Esophagus squamous epithelium (tissue), 5 donors: ENCODE measurements at regions not wholly inside any gene's neighbourhood (a gene's known extent, or its start where the extent isn't known, plus 50 kb on each side); places are given as distances from the start of the nearest gene placed in this dataset.

Experiments
- DNase-seq: peaks from one replicate; lab custom pipeline; 2025; lab: John Stamatoyannopoulos, UW
- H3K27ac ChIP-seq, 4 donors: fragments of 200-600 bp; sonication (generic); one replicate each; pipeline ENCODE4 v1.5.1; 2016 to 2019; ENCODE audit warnings: mild to moderate bottlenecking in 1 of 4
- H3K27me3 ChIP-seq, 4 donors: fragments of 200-600 bp; sonication (generic); 1 replicate in 3 of 4; 2 replicates in 1 of 4; pipeline versions ENCODE4 v1.5.1 to v1.6.0; 2017 to 2021; ENCODE audit warnings: antibody characterized with exemption in 1 of 4
- H3K36me3 ChIP-seq, 3 donors: fragments of 200-600 bp; sonication (generic); one replicate each; pipeline ENCODE4 v1.5.1; 2016 to 2019
- H3K4me1 ChIP-seq, 3 donors: fragments of 200-600 bp; sonication (generic); one replicate each; pipeline ENCODE4 v1.5.1; 2017 to 2019
- H3K4me3 ChIP-seq, 4 donors: fragments of 200-600 bp; sonication (generic); 1 replicate in 3 of 4; 2 replicates in 1 of 4; pipeline ENCODE4 v1.5.1; 2016 to 2019; ENCODE audit warnings: mild to moderate bottlenecking in 2 of 4, moderate library complexity in 1 of 4
- H3K9me3 ChIP-seq, 3 donors: fragments of 200-600 bp; sonication (generic); one replicate each; pipeline ENCODE4 v1.5.1; 2016 to 2019
- CTCF ChIP-seq, 6 experiments: fragments of 450-650 bp in 4 of 6; fragments of 200-600 bp in 2 of 6; sonication (generic) in 2 of 6; IDR thresholded peaks; one replicate each; pipeline ENCODE4 v1.5.1; 2016 to 2019; ENCODE audit warnings: antibody characterized with exemption in 6 of 6, mild to moderate bottlenecking in 4 of 6, moderate library complexity in 4 of 6
- POLR2A ChIP-seq, 4 donors: fragments of 450-650 bp; IDR thresholded peaks; one replicate each; pipeline ENCODE4 v1.6.1; 2017; ENCODE audit warnings: antibody characterized with exemption in 4 of 4, mild to moderate bottlenecking in 4 of 4, moderate library complexity in 3 of 4
- WGBS, 2 donors: methylation state at CpG; one replicate each; pipeline ENCODE4 v1.1.5; 2018; 5-methylcytosine and 5-hydroxymethylcytosine counted together
- intact Hi-C: fragments of 100-400 bp; cut with DNase I; formaldehyde crosslinking; loops from one replicate; pipeline ENCODE4 v1.15.0; 2022
- donor health status: DM: yes; HTN: yes; CAD: no.

GRCh38 chr1:195594773-195595172 is 1013.5 kb downstream of the KCNT2 start:
- DNase-seq: no peak
- H3K27ac ChIP-seq: no peak overlapping the region
- H3K4me1 ChIP-seq: peaks cover 0 to 18% (median 0%) of the 10 kb centered on the region in 3 donors
- intact Hi-C loops: no loop called here
- TF ChIP-seq POLR2A (IDR thresholded peaks at IDR 0.05): no peak
- TF ChIP-seq CTCF (IDR thresholded peaks at IDR 0.05): no peak
- 25 to 39% methylated on average over 3 of the region's 3 CpGs for WGBS, 2 donors
- H3K9me3 ChIP-seq: no peaks in the 10 kb centered on the region
- H3K4me3 ChIP-seq: no peak overlapping the region
- no peaks in the 10 kb centered on the region for H3K27me3 ChIP-seq
- no peaks in the 10 kb centered on the region for H3K36me3 ChIP-seq

- H3K36me3 ChIP-seq: no peaks in the 10 kb centered on the region
- intact Hi-C loops: no loop called here
- H3K4me3 ChIP-seq: no peak overlapping the region
- H3K27me3 ChIP-seq: no peaks in the 10 kb centered on the region
- H3K9me3 ChIP-seq: no peaks in the 10 kb centered on the region
- H3K4me1 ChIP-seq: peaks cover 0 to 18% (median 0%) of the 10 kb centered on the region in 3 donors
- WGBS, 2 donors: 82 to 91% methylated on average over 2 of the region's 2 CpGs
- no peak for DNase-seq
- no peak overlapping the region for H3K27ac ChIP-seq
- TF ChIP-seq POLR2A (IDR thresholded peaks at IDR 0.05) (no peak), CTCF (IDR thresholded peaks at IDR 0.05) (no peak)
Observed at GRCh38 chr1:195594322-195594721, 1013.9 kb downstream of the KCNT2 start.

DNA sequence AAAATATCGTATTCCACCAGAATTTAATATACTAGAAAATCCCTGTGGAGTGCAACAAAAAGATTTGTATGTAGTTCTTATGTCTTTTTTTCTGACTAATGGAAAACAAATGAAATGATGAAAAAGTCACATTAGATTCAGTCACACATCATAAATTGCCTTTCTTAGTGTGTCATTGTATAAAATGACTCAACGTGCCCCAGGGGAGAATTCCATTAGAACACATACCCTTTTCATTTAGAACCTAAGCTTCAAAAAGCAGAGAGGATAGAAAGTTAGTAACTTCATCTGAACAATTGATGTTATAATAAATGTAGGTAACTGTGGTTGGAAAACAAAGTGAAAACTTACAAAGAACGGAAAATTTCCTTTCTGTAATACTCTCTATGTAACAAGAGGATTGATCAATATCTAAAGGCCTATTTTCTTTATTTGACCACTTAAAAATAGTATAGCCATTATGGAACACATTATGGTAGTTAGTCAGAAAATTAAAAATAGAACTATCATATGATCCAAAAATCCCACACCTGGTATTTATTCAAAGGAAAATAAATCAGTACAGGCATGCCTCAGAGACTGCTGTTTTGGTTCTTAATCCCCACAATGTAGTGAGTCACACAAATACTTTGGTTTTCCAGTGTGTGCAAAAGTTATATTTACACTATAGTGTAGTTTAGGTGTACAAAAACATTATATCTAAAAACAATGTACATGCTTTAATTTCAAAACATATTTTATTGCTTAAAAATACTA is 1016.1 kb downstream of the KCNT2 start:
- Histone ChIP-seq H3K36me3 (no peaks in the 10 kb centered on the region), H3K9me3 (no peaks in the 10 kb centered on the region), H3K27ac (peak overlapping the region in 2 of 4 donors; percentile 24 to 65), H3K27me3 (no peaks in the 10 kb centered on the region), H3K4me1 (peaks cover 0 to 18% (median 0%) of the 10 kb centered on the region in 3 donors), H3K4me3 (no peak overlapping the region)
- TF ChIP-seq CTCF (IDR thresholded peaks at IDR 0.05): no peak
- TF ChIP-seq POLR2A (IDR thresholded peaks at IDR 0.05): no peak
- 29 to 38% methylated on average over 3 of the region's 3 CpGs for WGBS, 2 donors
- intact Hi-C loops: no loop called here
- DNase-seq: no peak

DNA sequence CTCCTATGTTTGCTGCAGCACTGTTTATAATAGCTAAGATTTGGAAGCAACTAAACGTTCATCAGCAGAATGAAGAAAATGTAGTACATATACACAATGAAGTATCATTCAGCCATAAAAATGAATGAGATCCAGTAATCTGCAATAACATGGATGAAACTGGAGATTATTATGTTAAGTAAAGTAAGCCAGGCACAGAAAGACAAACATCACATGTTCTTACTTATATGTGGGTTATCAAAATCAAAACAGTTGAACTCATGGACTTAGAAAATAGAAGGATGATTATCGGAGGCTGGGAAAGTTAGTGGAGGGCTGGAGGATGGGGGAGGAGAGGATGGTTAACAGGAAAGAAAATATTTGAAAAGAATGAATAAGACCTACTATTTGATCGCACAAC is 1017.6 kb downstream of the KCNT2 start:
- no peak for TF ChIP-seq POLR2A (IDR thresholded peaks at IDR 0.05)
- no peak for TF ChIP-seq CTCF (IDR thresholded peaks at IDR 0.05)
- no peak for DNase-seq
- no peaks in the 10 kb centered on the region for H3K36me3 ChIP-seq
- no peak overlapping the region for H3K4me3 ChIP-seq
- H3K27ac ChIP-seq: no peak overlapping the region
- H3K27me3 ChIP-seq: no peaks in the 10 kb centered on the region
- WGBS, 2 donors: 71 to 75% methylated on average over 3 of the region's 3 CpGs
- intact Hi-C loops: no loop called here
- no peaks in the 10 kb centered on the region for H3K9me3 ChIP-seq
- H3K4me1 ChIP-seq: peaks cover 0 to 18% (median 0%) of the 10 kb centered on the region in 3 donors

DNA sequence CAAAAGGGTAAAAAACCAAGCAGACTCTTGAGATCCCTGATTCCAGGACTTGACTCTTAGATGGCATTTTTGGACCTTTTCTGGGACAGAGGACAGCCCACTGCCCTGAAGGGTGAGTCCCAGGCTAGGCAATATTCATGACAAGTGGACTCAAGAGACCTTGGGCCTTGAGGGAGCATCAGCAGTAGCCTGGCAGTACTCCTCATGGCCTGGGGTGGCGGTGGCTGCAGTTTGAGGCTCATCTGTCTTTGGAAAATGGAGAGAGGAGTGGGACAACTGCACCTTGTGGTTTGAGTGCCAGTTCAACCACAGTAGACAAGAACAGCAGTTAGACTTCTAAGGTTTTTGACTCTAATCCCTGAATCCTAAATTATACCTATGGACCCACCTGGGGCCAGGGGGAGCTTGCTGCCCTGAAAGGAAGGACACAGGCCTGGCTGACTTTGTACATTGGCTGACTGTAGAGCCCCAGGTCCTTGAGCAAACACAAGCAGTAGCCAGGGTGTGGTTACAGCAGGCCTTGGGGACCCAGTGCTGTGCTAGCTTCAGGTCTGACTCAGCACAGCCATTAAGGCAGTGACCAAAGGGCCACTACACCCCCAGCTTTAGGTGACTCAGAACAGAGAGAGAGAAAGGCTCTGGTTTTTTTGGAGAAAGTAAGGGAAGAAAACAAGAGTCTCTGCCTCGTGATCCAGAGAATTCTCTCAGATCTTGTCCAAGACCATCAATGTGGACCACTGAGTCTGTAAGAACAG is 1023.2 kb downstream of the KCNT2 start:
- Histone ChIP-seq H3K36me3 (no peaks in the 10 kb centered on the region), H3K4me1 (no peaks in the 10 kb centered on the region), H3K27ac (no peak overlapping the region), H3K9me3 (no peaks in the 10 kb centered on the region), H3K27me3 (no peaks in the 10 kb centered on the region), H3K4me3 (no peak overlapping the region)
- intact Hi-C loops: no loop called here
- 85 to 100% methylated on average over 1 to 2 of the region's 2 CpGs for WGBS, 2 donors
- TF ChIP-seq POLR2A (IDR thresholded peaks at IDR 0.05) (no peak), CTCF (IDR thresholded peaks at IDR 0.05) (no peak)
- DNase-seq: no peak
